ENCODE measurements at regions not wholly inside any gene's neighbourhood (a gene's known extent, or its start where the extent isn't known, plus 50 kb on each side); places are given as distances from the start of the nearest gene placed in this dataset.

GRCh38 chr6:167452338-167453081, 127.6 kb downstream of the TTLL2 start:
- in situ Hi-C loops (cut with MboI; ENCODE audit: low sequenced_read_pairs in 4 of 4) (no loop called here), intact Hi-C loops (cut with DNase I; ENCODE audit: low total_unique reads) (no loop called here)
- ATAC-seq (no peak), DNase-seq (no peak)
- H3K27ac ChIP-seq = no peak overlapping the region
- no peaks in the 10 kb centered on the region for H3K4me1 ChIP-seq
- H3K27me3 ChIP-seq = peaks cover 0 to 4% (median 3%) of the 10 kb centered on the region in 3 donors
- H3K4me3 ChIP-seq = no peak overlapping the region
- TF ChIP-seq POLR2A (IDR thresholded peaks at IDR 0.05) (no peak), CTCF (IDR thresholded peaks at IDR 0.05 in 4 of 5, conservative IDR thresholded peaks at IDR 0.05 in 1 of 5) (no peak)
- H3K9me3 ChIP-seq = no peaks in the 10 kb centered on the region
- no peaks in the 10 kb centered on the region for H3K36me3 ChIP-seq

- intact Hi-C loops (cut with DNase I; ENCODE audit: low total_unique reads) (no loop called here), in situ Hi-C loops (cut with MboI; ENCODE audit: low sequenced_read_pairs in 4 of 4) (no loop called here)
- Histone ChIP-seq H3K27ac (no peak overlapping the region), H3K9me3 (no peaks in the 10 kb centered on the region), H3K27me3 (peaks cover 0 to 8% (median 7%) of the 10 kb centered on the region in 3 donors), H3K4me3 (no peak overlapping the region), H3K36me3 (no peaks in the 10 kb centered on the region), H3K4me1 (no peaks in the 10 kb centered on the region)
- DNase-seq = no peak
- TF ChIP-seq POLR2A (IDR thresholded peaks at IDR 0.05) (no peak), CTCF (IDR thresholded peaks at IDR 0.05 in 4 of 5, conservative IDR thresholded peaks at IDR 0.05 in 1 of 5) (no peak)
- ATAC-seq = no peak
These were observed 128.2 kb downstream of the TTLL2 start for GRCh38 chr6:167453082-167453446.

GRCh38 chr6:167454003-167454402, 129.1 kb downstream of the TTLL2 start:
- TF ChIP-seq CTCF (IDR thresholded peaks at IDR 0.05 in 4 of 5, conservative IDR thresholded peaks at IDR 0.05 in 1 of 5) = no peak
- no peak for TF ChIP-seq POLR2A (IDR thresholded peaks at IDR 0.05)
- in situ Hi-C loops (cut with MboI; ENCODE audit: low sequenced_read_pairs in 4 of 4) (no loop called here), intact Hi-C loops (cut with DNase I; ENCODE audit: low total_unique reads) (no loop called here)
- Histone ChIP-seq H3K4me1 (no peaks in the 10 kb centered on the region), H3K27me3 (peaks cover 0 to 15% (median 8%) of the 10 kb centered on the region in 3 donors), H3K9me3 (no peaks in the 10 kb centered on the region), H3K4me3 (no peak overlapping the region), H3K27ac (no peak overlapping the region), H3K36me3 (no peaks in the 10 kb centered on the region)
- no peak for ATAC-seq
- DNase-seq = no peak

GRCh38 chr6:167455371-167455770, 130.5 kb downstream of the TTLL2 start:
- no peak for TF ChIP-seq POLR2A (IDR thresholded peaks at IDR 0.05)
- in situ Hi-C loops (cut with MboI; ENCODE audit: low sequenced_read_pairs in 4 of 4) = no loop called here
- H3K4me1 ChIP-seq = no peaks in the 10 kb centered on the region
- no peaks in the 10 kb centered on the region for H3K36me3 ChIP-seq
- ATAC-seq (no peak), DNase-seq (no peak)
- H3K9me3 ChIP-seq = no peaks in the 10 kb centered on the region
- H3K4me3 ChIP-seq = no peak overlapping the region
- no peak overlapping the region for H3K27ac ChIP-seq
- intact Hi-C loops (cut with DNase I; ENCODE audit: low total_unique reads) = no loop called here
- peaks cover 0 to 15% (median 8%) of the 10 kb centered on the region in 3 donors for H3K27me3 ChIP-seq

GRCh38 chr6:167462514-167463312, 137.8 kb downstream of the TTLL2 start:
- no peak overlapping the region for H3K27ac ChIP-seq
- TF ChIP-seq POLR2A (IDR thresholded peaks at IDR 0.05) = no peak
- TF ChIP-seq CTCF (IDR thresholded peaks at IDR 0.05 in 4 of 5, conservative IDR thresholded peaks at IDR 0.05 in 1 of 5) = no peak
- no peak for DNase-seq
- in situ Hi-C loops (cut with MboI; ENCODE audit: low sequenced_read_pairs in 4 of 4) (no loop called here), intact Hi-C loops (cut with DNase I; ENCODE audit: low total_unique reads) (no loop called here)
- no peaks in the 10 kb centered on the region for H3K9me3 ChIP-seq
- H3K4me1 ChIP-seq = no peaks in the 10 kb centered on the region
- no peaks in the 10 kb centered on the region for H3K36me3 ChIP-seq
- no peak overlapping the region for H3K4me3 ChIP-seq
- peaks cover 0 to 10% (median 3%) of the 10 kb centered on the region in 3 donors for H3K27me3 ChIP-seq
- ATAC-seq = no peak
